Hepatocyte (in vitro differentiated cells): ENCODE measurements at regions not wholly inside any gene's neighbourhood (a gene's known extent, or its start where the extent isn't known, plus 50 kb on each side); places are given as distances from the start of the nearest gene placed in this dataset.

Source experiments
- DNase-seq: peaks from one replicate; pipeline ENCODE4 v3.0.0-alpha.2; 2016; ENCODE audit warnings: low spot score
- H2AFZ ChIP-seq: fragments of 200-600 bp; sonication (generic); 2 replicates; pipeline ENCODE4 v1.6.0; 2016; ENCODE audit warnings: antibody characterized with exemption, mild to moderate bottlenecking
- H3K27ac ChIP-seq: fragments of 200-600 bp; sonication (generic); 2 replicates; pipeline ENCODE4 v1.5.1; 2016; ENCODE audit warnings: mild to moderate bottlenecking
- H3K27me3 ChIP-seq: fragments of 200-600 bp; sonication (generic); 2 replicates; pipeline ENCODE4 v1.6.1; 2016
- H3K36me3 ChIP-seq: fragments of 200-600 bp; sonication (generic); replicated peaks from 2 replicates; pipeline ENCODE4 v1.5.1; 2016; ENCODE audit warnings: low read depth; ENCODE audit not compliant: insufficient read depth
- H3K4me1 ChIP-seq: fragments of 200-600 bp; sonication (generic); 2 replicates; pipeline ENCODE4 v1.5.1; 2016; ENCODE audit warnings: mild to moderate bottlenecking, moderate library complexity; ENCODE audit not compliant: insufficient read depth
- H3K4me2 ChIP-seq: fragments of 200-600 bp; sonication (generic); 2 replicates; pipeline ENCODE4 v1.6.0; 2016
- H3K4me3 ChIP-seq: fragments of 200-600 bp; sonication (generic); 2 replicates; pipeline ENCODE4 v1.5.1; 2016; ENCODE audit warnings: mild to moderate bottlenecking
- H3K79me2 ChIP-seq: fragments of 200-600 bp; sonication (generic); 2 replicates; pipeline ENCODE4 v1.6.0; 2017; ENCODE audit warnings: mild to moderate bottlenecking
- H3K9me2 ChIP-seq: fragments of 200-600 bp; sonication (generic); replicated peaks from 2 replicates; pipeline ENCODE4 v1.6.0; 2017; ENCODE audit warnings: mild to moderate bottlenecking; ENCODE audit not compliant: insufficient read depth
- H3K9me3 ChIP-seq: fragments of 200-600 bp; sonication (generic); 2 replicates; pipeline ENCODE4 v1.5.1; 2016; ENCODE audit warnings: low read depth, mild to moderate bottlenecking
- H4K20me1 ChIP-seq: fragments of 200-600 bp; sonication (generic); 2 replicates; pipeline ENCODE4 v1.6.0; 2016; ENCODE audit warnings: mild to moderate bottlenecking; ENCODE audit not compliant: insufficient read depth, poor library complexity, severe bottlenecking
- EZH2 ChIP-seq: fragments of 200-600 bp; sonication (generic); IDR thresholded peaks from 2 replicates; pipeline ENCODE4 v1.6.1; 2016; ENCODE audit warnings: antibody characterized with exemption, mild to moderate bottlenecking, borderline replicate concordance
- EZH2phosphoT487 ChIP-seq: fragments of 200-600 bp; sonication (generic); IDR thresholded peaks from one replicate; pipeline ENCODE4 v1.6.1; 2018; ENCODE audit warnings: antibody characterized with exemption, mild to moderate bottlenecking, low read depth, moderate library complexity; ENCODE audit not compliant: unreplicated experiment, severe bottlenecking
- WGBS: methylation state at CpG from one replicate; pipeline ENCODE4 v1.1.6; 2016; ENCODE audit warnings: low lambda C conversion rate; ENCODE audit errors: missing lambda C conversion rate; 5-methylcytosine and 5-hydroxymethylcytosine counted together
- TF ChIP-seq, protein P1 (sequence below): fragments of 200-600 bp; sonication (generic); IDR thresholded peaks from 2 replicates; pipeline ENCODE4 v1.5.1; 2016; ENCODE audit warnings: antibody characterized with exemption, mild to moderate bottlenecking; ENCODE audit not compliant: poor library complexity

DNA sequence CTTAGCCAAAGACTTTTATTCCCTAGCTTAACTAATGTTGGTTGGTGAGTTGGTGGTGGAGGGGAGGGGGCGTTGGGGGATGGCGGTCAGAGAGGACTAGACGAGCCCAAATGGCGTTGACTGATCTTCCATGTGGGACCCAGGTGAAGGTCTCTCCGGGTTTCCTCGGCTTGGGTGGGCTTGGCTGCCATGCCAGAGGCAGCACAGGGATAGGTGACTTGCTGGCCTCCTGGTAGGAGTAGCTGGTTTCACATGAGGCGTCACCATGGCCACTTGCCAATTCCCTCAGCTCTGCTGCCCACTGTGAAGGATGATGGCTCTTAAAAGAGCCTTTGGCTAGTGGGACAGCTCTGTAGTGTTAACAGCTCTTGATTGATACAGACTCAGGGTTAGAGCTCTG, 1337.0 kb upstream of the FAM98A start:
- H3K4me1 ChIP-seq: no peaks in the 10 kb centered on the region
- H4K20me1 ChIP-seq: no peaks in the 10 kb centered on the region
- TF ChIP-seq EZH2phosphoT487 (no peak), EZH2 (no peak)
- TF ChIP-seq, protein P1, sequence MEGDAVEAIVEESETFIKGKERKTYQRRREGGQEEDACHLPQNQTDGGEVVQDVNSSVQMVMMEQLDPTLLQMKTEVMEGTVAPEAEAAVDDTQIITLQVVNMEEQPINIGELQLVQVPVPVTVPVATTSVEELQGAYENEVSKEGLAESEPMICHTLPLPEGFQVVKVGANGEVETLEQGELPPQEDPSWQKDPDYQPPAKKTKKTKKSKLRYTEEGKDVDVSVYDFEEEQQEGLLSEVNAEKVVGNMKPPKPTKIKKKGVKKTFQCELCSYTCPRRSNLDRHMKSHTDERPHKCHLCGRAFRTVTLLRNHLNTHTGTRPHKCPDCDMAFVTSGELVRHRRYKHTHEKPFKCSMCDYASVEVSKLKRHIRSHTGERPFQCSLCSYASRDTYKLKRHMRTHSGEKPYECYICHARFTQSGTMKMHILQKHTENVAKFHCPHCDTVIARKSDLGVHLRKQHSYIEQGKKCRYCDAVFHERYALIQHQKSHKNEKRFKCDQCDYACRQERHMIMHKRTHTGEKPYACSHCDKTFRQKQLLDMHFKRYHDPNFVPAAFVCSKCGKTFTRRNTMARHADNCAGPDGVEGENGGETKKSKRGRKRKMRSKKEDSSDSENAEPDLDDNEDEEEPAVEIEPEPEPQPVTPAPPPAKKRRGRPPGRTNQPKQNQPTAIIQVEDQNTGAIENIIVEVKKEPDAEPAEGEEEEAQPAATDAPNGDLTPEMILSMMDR: no peak
- no peak overlapping the region for H2AFZ ChIP-seq
- WGBS: 94% methylated on average over 7 of the region's 7 CpGs
- H3K9me3 ChIP-seq: no peaks in the 10 kb centered on the region
- no peak overlapping the region for H3K4me2 ChIP-seq
- no peaks in the 10 kb centered on the region for H3K9me2 ChIP-seq
- no peak for DNase-seq
- no peak overlapping the region for H3K4me3 ChIP-seq
- H3K27ac ChIP-seq: no peak overlapping the region
- no peaks in the 10 kb centered on the region for H3K79me2 ChIP-seq
- H3K27me3 ChIP-seq: no peaks in the 10 kb centered on the region
- no peaks in the 10 kb centered on the region for H3K36me3 ChIP-seq

DNA sequence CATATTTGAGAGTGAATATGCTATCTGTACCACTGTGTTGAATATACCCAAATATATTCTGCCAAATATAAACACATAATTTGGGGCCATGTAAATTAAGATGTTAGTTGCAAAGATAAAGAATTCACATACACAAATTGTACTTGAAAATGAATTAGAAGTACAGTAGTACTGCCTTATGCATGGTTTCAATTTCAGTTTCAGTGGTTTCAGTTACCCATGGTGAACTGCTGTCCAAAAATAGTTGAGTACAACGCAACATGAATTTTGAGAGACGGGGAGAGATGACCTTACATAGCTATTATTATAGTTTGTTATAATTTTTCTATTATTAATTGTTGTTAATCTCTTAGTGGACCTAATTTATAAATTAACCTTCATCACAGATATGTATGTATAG, 1313.0 kb upstream of the FAM98A start:
- H3K4me2 ChIP-seq: no peak overlapping the region
- TF ChIP-seq, protein P1: no peak
- TF ChIP-seq EZH2phosphoT487 (no peak), EZH2 (no peak)
- no peak overlapping the region for H3K27ac ChIP-seq
- no peaks in the 10 kb centered on the region for H3K4me1 ChIP-seq
- DNase-seq: no peak
- H2AFZ ChIP-seq: no peak overlapping the region
- no peaks in the 10 kb centered on the region for H3K27me3 ChIP-seq
- H3K36me3 ChIP-seq: no peaks in the 10 kb centered on the region
- no peaks in the 10 kb centered on the region for H3K9me2 ChIP-seq
- no peaks in the 10 kb centered on the region for H3K79me2 ChIP-seq
- H3K9me3 ChIP-seq: no peaks in the 10 kb centered on the region
- 93% methylated on average over 2 of the region's 2 CpGs for WGBS
- H3K4me3 ChIP-seq: no peak overlapping the region
- H4K20me1 ChIP-seq: no peaks in the 10 kb centered on the region

DNA sequence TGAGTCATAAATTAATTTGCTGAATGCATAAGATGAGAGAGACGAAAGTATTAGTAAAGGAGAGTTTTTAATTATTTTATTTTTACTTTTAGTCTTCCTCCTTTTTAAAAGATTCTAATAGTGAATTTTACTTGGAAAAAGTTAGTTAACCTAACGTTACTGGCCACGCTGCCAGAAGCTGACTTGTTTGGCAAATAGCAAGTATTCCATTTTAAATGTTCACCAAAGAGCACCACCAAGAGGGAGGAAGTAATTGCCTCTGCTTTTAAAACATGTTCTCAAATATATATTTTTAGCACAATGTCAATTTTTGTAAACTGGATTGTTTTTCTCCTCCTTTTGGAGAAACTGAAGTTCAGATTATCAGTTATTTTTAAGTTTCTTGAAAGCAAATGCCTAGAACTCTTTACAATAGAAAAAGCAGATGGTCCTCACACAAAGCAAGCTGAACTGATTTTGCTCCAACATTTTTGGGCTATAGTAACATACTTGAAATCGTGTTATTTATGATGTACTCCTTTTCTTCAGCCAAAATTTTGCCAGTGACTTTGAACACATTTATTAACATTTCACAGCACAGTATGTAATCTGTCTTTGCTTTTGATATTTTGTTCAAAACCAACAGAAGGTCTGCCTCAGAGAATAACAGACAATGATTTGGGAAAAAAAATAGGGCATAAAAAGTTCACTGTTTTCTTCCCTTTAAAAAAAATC, 1311.0 kb upstream of the FAM98A start:
- no peaks in the 10 kb centered on the region for H3K36me3 ChIP-seq
- 79% methylated on average over 4 of the region's 4 CpGs for WGBS
- H3K9me3 ChIP-seq: no peaks in the 10 kb centered on the region

More for the DNA sequence above, 1311.0 kb upstream of the FAM98A start:
- H3K9me2 ChIP-seq: no peaks in the 10 kb centered on the region
- H3K79me2 ChIP-seq: no peaks in the 10 kb centered on the region
- H4K20me1 ChIP-seq: no peaks in the 10 kb centered on the region
- no peak overlapping the region for H3K4me3 ChIP-seq
- no peak overlapping the region for H2AFZ ChIP-seq
- H3K27ac ChIP-seq: no peak overlapping the region
- no peak overlapping the region for H3K4me2 ChIP-seq
- no peak for DNase-seq
- TF ChIP-seq EZH2 (no peak), EZH2phosphoT487 (no peak)
- TF ChIP-seq, protein P1: no peak
- no peaks in the 10 kb centered on the region for H3K4me1 ChIP-seq
- H3K27me3 ChIP-seq: no peaks in the 10 kb centered on the region
